GM18507 (cell line): ENCODE measurements at regions not wholly inside any gene's neighbourhood (a gene's known extent, or its start where the extent isn't known, plus 50 kb on each side); places are given as distances from the start of the nearest gene placed in this dataset.
"Not testable (repeated sequence)": the region's sequence is repeated elsewhere in the genome, so short reads cannot be mapped to it uniquely, and the experiment has no call there.

Experiments used
- DNase-seq: peaks from one replicate; pipeline ENCODE4 v3.0.0; 2011; ENCODE audit warnings: low read depth; ENCODE audit not compliant: insufficient read length; ENCODE audit errors: extremely low spot score
- FAIRE-seq: peaks from 2 replicates; lab custom pipeline; 2011; peaks lifted over from hg19 to GRCh38; lab: Jason Lieb, UNC

DNA sequence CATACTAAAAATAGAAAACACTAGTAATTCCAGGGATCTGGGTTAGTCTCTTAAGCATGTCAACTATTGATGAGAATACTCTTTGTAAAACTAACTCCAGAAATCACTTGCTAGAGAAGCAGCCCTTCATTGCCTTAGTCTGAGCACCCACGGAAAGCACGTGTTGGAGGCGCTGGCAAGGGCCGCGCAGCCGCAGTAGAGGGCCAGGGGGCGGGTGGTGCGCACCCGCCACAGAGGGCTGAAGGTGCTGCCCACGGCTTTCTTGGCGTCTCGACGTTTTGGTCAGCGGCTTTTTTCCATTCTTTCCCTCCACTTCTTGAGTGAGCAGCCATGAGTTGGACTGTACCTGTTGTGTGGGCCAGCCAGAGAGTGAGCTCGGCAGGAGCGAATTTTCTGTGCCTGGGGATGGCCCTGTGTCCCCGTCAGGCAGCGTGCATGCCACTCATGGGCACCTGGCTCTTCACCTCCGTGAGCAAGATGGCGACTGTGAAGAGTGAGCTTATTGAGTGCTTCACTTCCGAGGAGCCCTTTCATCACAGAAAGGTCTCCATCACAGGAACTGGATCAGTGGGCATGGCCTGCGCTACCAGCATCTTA is 68.4 kb upstream of the PPM1H start:
- no peak for FAIRE-seq
- DNase-seq = no peak

DNA sequence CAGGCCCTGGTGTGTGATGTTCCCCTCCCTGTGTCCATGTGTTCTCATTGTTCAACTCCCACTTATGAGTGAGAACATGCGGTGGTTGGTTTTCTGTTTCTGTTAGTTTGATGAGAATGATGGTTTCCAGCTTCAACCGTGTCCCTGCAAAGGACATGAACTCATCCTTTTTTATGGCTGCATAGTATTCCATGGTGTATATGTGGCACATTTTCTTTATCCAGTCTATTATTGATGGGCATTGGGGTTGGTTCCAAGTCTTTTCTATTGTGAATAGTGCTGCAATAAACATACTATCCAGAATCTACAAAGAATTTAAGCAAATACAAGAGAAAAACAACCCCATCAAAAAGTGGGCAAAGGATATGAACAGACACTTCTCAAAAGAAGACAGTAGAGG is 67.1 kb upstream of the PPM1H start:
- not testable (repeated sequence) for FAIRE-seq, DNase-seq

DNA sequence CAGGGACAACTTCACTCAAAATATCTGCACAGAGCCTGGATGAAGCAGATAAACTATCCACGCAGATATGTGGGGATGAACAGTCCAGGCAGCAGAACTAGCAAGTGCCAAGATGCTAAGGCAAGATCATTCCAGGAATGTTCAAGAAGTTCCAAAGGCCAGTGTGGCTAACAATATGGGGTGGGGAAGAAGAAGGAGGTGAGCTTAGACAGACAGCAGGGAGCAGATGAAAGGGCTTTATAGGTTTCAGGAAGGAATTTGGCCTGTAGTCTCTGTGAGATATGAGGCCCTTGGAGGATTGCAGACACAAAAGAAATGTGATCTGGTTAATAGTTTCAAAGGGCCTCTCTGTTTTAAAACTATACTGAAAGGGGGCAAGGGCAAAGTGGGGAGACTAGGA is 63.5 kb upstream of the PPM1H start:
- FAIRE-seq (no peak), DNase-seq (no peak)

DNA sequence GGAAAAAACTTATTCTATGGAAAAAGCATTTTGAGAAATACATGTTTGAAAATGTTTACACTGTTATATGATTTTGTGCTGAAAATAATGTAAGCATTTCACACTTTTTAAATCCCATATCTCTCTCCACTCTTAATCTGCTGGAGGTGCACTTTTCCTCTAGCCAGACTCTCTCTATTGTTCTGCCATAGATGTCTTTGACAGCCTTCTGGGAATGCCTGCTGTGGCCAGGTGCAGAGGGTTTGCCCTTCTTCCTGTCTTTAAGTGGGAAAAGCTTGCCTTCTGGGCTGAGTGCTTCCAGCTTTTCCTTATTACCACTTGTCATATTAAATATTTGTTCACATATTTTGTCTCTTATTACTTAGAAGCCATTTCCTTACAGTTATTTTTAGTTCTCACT is 60.1 kb upstream of the PPM1H start:
- DNase-seq (no peak), FAIRE-seq (no peak)

DNA sequence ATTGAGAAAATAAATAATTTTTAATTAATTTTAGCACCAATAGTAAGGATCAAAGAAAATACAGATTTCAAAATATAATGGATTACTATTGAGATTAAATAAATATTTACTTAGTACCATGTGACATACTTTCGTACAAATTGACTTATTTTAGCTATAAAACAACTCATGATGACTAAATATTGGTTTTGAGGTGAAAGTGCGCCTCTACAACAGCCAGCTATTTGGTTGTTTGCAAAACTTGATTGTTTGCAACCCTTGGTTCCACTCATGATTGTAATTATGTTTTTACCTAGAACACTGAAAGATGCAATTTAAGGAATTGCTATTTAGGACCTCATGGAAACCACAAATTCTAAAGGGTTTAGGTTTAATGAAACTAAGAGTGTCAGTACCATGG is 51.9 kb upstream of the PPM1H start:
- no peak for DNase-seq
- no peak for FAIRE-seq
